Neural cell (in vitro differentiated cells): ENCODE measurements at regions not wholly inside any gene's neighbourhood (a gene's known extent, or its start where the extent isn't known, plus 50 kb on each side); places are given as distances from the start of the nearest gene placed in this dataset.

Experiments
- H2AFZ ChIP-seq: fragments of 200-600, 300-800 bp; sonication (generic), shearing (Covaris generic); 2 replicates; pipeline ENCODE4 v1.6.0; 2014; ENCODE audit warnings: low read depth, mild to moderate bottlenecking, antibody characterized with exemption, low read length, moderate library complexity
- H3F3A ChIP-seq: fragments of 200-600 bp; shearing (Covaris generic); 2 replicates; pipeline ENCODE4 v1.6.1; 2016; ENCODE audit warnings: mild to moderate bottlenecking, moderate library complexity, mixed read lengths, antibody characterized with exemption, low read length; ENCODE audit not compliant: insufficient read depth, poor library complexity, severe bottlenecking
- H3K27ac ChIP-seq: fragments of 200-600, 300-800 bp; sonication (generic), shearing (Covaris generic); 2 replicates; pipeline ENCODE4 v1.5.1; 2014; ENCODE audit warnings: mild to moderate bottlenecking, low read length, moderate library complexity
- H3K27me3 ChIP-seq: fragments of 300-800, 200-600 bp; sonication (generic), shearing (Covaris generic); 2 replicates; pipeline ENCODE4 v1.6.0; 2014; ENCODE audit warnings: mild to moderate bottlenecking, low read depth, low read length, moderate library complexity; ENCODE audit not compliant: insufficient read depth
- H3K36me3 ChIP-seq: fragments of 300-800, 200-600 bp; sonication (generic), shearing (Covaris generic); 2 replicates; pipeline ENCODE4 v1.5.1; 2014; ENCODE audit warnings: mild to moderate bottlenecking, antibody characterized with exemption, low read length, moderate library complexity; ENCODE audit not compliant: insufficient read depth
- H3K4me2 ChIP-seq: fragments of 300-800, 200-600 bp; sonication (generic), shearing (Covaris generic); 2 replicates; pipeline ENCODE4 v1.6.0; 2014; ENCODE audit warnings: mild to moderate bottlenecking, low read length
- H3K4me3 ChIP-seq: fragments of 300-800, 200-600 bp; sonication (generic), shearing (Covaris generic); 2 replicates; pipeline ENCODE4 v1.5.1; 2014; ENCODE audit warnings: mild to moderate bottlenecking, low read length, moderate library complexity
- H3K79me2 ChIP-seq: fragments of 200-600 bp; shearing (Covaris generic); replicated peaks from 2 replicates; pipeline ENCODE4 v1.6.0; 2014; ENCODE audit warnings: mild to moderate bottlenecking, low read length, moderate library complexity; ENCODE audit not compliant: insufficient read depth
- H3K9ac ChIP-seq: fragments of 300-800, 200-600 bp; sonication (generic), shearing (Covaris generic); 2 replicates; pipeline ENCODE4 v1.6.1; 2016; ENCODE audit warnings: mild to moderate bottlenecking, low read length, mixed read lengths
- H3K9me2 ChIP-seq: fragments of 200-600 bp; shearing (Covaris generic); 2 replicates; pipeline ENCODE4 v1.6.1; 2016; ENCODE audit warnings: mild to moderate bottlenecking, low read length, mixed read lengths; ENCODE audit not compliant: insufficient read depth
- H3K9me3 ChIP-seq: fragments of 200-600, 300-800 bp; sonication (generic), shearing (Covaris generic); 2 replicates; pipeline ENCODE4 v1.6.1; 2016; ENCODE audit warnings: mild to moderate bottlenecking, mixed run types, low read length, moderate library complexity, mixed read lengths
- H4K20me1 ChIP-seq: fragments of 200-600 bp; shearing (Covaris generic); 2 replicates; pipeline ENCODE4 v1.6.1; 2016; ENCODE audit warnings: mild to moderate bottlenecking, mixed run types; ENCODE audit not compliant: insufficient read depth
- CTCF ChIP-seq: fragments of 450-650 bp; IDR thresholded peaks from 2 replicates; pipeline ENCODE4 v1.5.1; 2014; ENCODE audit warnings: antibody characterized with exemption, mild to moderate bottlenecking, moderate library complexity; ENCODE audit not compliant: poor library complexity, severe bottlenecking
- EP300 ChIP-seq: fragments of 450-650 bp; conservative IDR thresholded peaks from 2 replicates; pipeline ENCODE4 v1.6.1; 2014; ENCODE audit warnings: antibody characterized with exemption, mild to moderate bottlenecking, moderate library complexity; ENCODE audit not compliant: poor library complexity, severe bottlenecking
- EZH2 ChIP-seq: fragments of 200-600, 300-800 bp; shearing (Covaris generic), sonication (generic); IDR thresholded peaks from 2 replicates; pipeline ENCODE4 v1.6.1; 2014; ENCODE audit warnings: antibody characterized with exemption, low read length, borderline replicate concordance, mild to moderate bottlenecking; ENCODE audit not compliant: insufficient read depth, poor library complexity, severe bottlenecking
- MXI1 ChIP-seq: fragments of 450-650 bp; conservative IDR thresholded peaks from 2 replicates; pipeline ENCODE4 v1.6.1; 2014; ENCODE audit warnings: antibody characterized with exemption, mild to moderate bottlenecking; ENCODE audit not compliant: poor library complexity, severe bottlenecking
- POLR2AphosphoS5 ChIP-seq: IDR thresholded peaks from 2 replicates; pipeline ENCODE4 v1.6.1; 2012
- RAD21 ChIP-seq: fragments of 450-650 bp; conservative IDR thresholded peaks from 2 replicates; pipeline ENCODE4 v1.6.1; 2014; ENCODE audit warnings: antibody characterized with exemption, mild to moderate bottlenecking, moderate library complexity
- REST ChIP-seq: IDR thresholded peaks from 2 replicates; pipeline ENCODE4 v1.6.1; 2012; ENCODE audit warnings: borderline replicate concordance
- SMC3 ChIP-seq: fragments of 450-650 bp; conservative IDR thresholded peaks from 2 replicates; pipeline ENCODE4 v1.6.1; 2014; ENCODE audit warnings: antibody characterized with exemption, mild to moderate bottlenecking, moderate library complexity; ENCODE audit not compliant: poor library complexity
- TAF1 ChIP-seq: IDR thresholded peaks from 2 replicates; pipeline ENCODE4 v1.6.1; 2012; ENCODE audit warnings: low read depth

DNA sequence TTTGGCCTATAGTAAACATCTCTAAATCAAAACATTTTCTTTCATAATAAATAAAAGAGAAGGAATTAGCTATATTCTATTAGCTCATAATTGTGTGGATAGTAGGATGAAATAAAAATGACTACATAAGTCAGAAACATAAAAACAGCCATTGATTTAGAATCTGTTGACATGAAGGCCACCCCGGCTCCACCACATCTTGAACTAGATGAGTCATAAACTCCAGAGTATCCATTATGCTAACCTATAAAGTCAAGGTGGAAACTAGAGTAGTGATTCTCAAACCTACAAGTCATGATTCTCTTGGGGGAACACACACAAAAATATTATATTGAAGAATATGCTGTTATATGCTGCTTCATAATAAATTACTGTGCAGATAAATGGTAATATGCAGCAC lies 831.0 kb downstream of the TUSC7 start:
- Histone ChIP-seq H3F3A (no peaks in the 10 kb centered on the region), H3K4me2 (peak overlapping the region; percentile 39), H3K9me3 (no peaks in the 10 kb centered on the region), H3K79me2 (no peaks in the 10 kb centered on the region), H3K9me2 (no peaks in the 10 kb centered on the region), H3K27ac (peak overlapping the region; percentile 81), H2AFZ (no peak overlapping the region), H3K9ac (no peak overlapping the region), H3K36me3 (no peaks in the 10 kb centered on the region), H3K27me3 (no peaks in the 10 kb centered on the region), H3K4me3 (no peak overlapping the region), H4K20me1 (no peaks in the 10 kb centered on the region)
- TF ChIP-seq EZH2 (no peak), POLR2AphosphoS5 (no peak), EP300 (no peak), MXI1 (no peak), TAF1 (no peak), CTCF (no peak), SMC3 (no peak), RAD21 (no peak), REST (no peak)

DNA sequence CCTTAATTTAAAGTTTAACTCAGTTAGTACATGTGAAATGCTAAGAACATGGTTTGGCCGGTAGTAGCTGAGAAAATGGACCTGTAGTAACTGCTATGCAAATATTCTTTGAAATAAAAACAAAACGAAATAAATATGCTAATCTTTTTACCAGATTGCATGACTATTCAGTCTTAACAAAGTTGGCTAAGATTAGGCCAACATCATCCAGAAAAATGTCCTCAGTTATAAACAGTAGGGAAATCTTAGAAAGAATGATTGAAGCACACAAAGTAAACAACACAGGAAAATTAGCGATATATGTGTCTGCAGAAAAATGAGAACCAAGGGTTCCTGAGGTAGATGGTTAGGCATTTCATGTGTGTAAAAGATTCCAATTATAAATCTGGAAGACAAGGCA lies 832.1 kb downstream of the TUSC7 start:
- H3F3A ChIP-seq: no peaks in the 10 kb centered on the region
- H3K27me3 ChIP-seq: no peaks in the 10 kb centered on the region
- TF ChIP-seq CTCF (no peak), MXI1 (no peak), SMC3 (no peak), EZH2 (no peak), REST (no peak), TAF1 (no peak), POLR2AphosphoS5 (no peak), EP300 (no peak), RAD21 (no peak)
- no peak overlapping the region for H3K9ac ChIP-seq
- no peaks in the 10 kb centered on the region for H3K36me3 ChIP-seq
- H3K9me3 ChIP-seq: no peaks in the 10 kb centered on the region
- no peaks in the 10 kb centered on the region for H3K9me2 ChIP-seq
- H3K27ac ChIP-seq: no peak overlapping the region
- no peaks in the 10 kb centered on the region for H4K20me1 ChIP-seq
- H3K79me2 ChIP-seq: no peaks in the 10 kb centered on the region
- no peak overlapping the region for H3K4me2 ChIP-seq
- no peak overlapping the region for H2AFZ ChIP-seq
- no peak overlapping the region for H3K4me3 ChIP-seq
